HCT116 (cell line): ENCODE measurements at regions not wholly inside any gene's neighbourhood (a gene's known extent, or its start where the extent isn't known, plus 50 kb on each side); places are given as distances from the start of the nearest gene placed in this dataset.

Experiments
- REST ChIP-seq: IDR thresholded peaks from 2 replicates; pipeline ENCODE4 v1.6.1; 2012; ENCODE audit warnings: low read depth
- TF ChIP-seq, protein P1 (sequence below), 3 experiments: fragments of 200-600 bp in 1 of 3; sonication (generic) in 1 of 3; IDR thresholded peaks in 2 of 3; conservative IDR thresholded peaks in 1 of 3; 2 replicates each; pipeline ENCODE4 v1.5.1; 2012 to 2017; ENCODE audit warnings: low read depth in 2 of 3, low read length in 2 of 3, antibody characterized with exemption in 1 of 3, borderline replicate concordance in 1 of 3, control low read depth in 1 of 3, mild to moderate bottlenecking in 1 of 3, mixed read lengths in 1 of 3, mixed run types in 1 of 3, moderate library complexity in 1 of 3; ENCODE audit not compliant: insufficient read depth in 1 of 3
- TF ChIP-seq, protein P2 (sequence below): IDR thresholded peaks from 2 replicates; pipeline ENCODE4 v1.6.1; 2011; ENCODE audit warnings: mild to moderate bottlenecking, low read length, moderate library complexity; ENCODE audit not compliant: insufficient replicate concordance; ENCODE audit errors: extremely low read depth

DNA sequence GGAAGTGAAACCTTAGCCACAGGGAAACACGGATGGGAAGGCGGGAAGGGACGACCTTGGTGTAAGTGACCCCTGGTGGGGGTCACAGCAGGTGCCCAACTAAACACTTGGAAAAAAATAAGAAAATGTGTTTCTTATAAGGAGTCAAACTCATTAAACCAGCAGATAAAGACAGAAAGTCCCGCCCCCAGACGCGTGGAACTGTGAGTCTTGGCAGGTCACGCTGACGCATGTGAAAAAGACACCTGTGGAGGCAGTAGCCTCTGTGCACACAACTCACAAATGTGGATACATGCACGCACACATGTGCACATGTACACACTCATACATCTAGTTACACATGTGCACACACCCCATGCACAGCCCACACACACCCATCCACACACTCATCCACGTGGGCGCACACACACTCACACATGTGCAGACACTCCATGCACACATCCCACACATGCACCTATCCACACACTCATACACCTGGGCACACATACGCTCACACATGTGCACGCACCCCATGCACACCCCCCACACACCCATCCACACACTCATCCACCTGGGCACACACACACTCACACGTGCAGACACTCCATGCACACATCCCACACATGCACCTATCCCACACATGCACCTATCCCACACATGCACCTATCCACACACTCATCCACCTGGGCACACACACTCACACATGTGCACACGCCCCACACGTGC lies 432.4 kb downstream of the SOX9 start:
- no peak for TF ChIP-seq REST
- TF ChIP-seq, protein P1, sequence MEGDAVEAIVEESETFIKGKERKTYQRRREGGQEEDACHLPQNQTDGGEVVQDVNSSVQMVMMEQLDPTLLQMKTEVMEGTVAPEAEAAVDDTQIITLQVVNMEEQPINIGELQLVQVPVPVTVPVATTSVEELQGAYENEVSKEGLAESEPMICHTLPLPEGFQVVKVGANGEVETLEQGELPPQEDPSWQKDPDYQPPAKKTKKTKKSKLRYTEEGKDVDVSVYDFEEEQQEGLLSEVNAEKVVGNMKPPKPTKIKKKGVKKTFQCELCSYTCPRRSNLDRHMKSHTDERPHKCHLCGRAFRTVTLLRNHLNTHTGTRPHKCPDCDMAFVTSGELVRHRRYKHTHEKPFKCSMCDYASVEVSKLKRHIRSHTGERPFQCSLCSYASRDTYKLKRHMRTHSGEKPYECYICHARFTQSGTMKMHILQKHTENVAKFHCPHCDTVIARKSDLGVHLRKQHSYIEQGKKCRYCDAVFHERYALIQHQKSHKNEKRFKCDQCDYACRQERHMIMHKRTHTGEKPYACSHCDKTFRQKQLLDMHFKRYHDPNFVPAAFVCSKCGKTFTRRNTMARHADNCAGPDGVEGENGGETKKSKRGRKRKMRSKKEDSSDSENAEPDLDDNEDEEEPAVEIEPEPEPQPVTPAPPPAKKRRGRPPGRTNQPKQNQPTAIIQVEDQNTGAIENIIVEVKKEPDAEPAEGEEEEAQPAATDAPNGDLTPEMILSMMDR (IDR thresholded peaks at IDR 0.05 in 2 of 3, conservative IDR thresholded peaks at IDR 0.05 in 1 of 3; ENCODE audit: borderline replicate concordance in 1 of 3, insufficient read depth in 1 of 3, low read depth in 2 of 3, low read length in 2 of 3): no peak
- TF ChIP-seq, protein P2, sequence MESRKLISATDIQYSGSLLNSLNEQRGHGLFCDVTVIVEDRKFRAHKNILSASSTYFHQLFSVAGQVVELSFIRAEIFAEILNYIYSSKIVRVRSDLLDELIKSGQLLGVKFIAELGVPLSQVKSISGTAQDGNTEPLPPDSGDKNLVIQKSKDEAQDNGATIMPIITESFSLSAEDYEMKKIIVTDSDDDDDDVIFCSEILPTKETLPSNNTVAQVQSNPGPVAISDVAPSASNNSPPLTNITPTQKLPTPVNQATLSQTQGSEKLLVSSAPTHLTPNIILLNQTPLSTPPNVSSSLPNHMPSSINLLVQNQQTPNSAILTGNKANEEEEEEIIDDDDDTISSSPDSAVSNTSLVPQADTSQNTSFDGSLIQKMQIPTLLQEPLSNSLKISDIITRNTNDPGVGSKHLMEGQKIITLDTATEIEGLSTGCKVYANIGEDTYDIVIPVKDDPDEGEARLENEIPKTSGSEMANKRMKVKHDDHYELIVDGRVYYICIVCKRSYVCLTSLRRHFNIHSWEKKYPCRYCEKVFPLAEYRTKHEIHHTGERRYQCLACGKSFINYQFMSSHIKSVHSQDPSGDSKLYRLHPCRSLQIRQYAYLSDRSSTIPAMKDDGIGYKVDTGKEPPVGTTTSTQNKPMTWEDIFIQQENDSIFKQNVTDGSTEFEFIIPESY: no peak
